Osteoblast (primary cell): ENCODE measurements at regions not wholly inside any gene's neighbourhood (a gene's known extent, or its start where the extent isn't known, plus 50 kb on each side); places are given as distances from the start of the nearest gene placed in this dataset.

Source experiments
- DNase-seq: peaks from one replicate; pipeline ENCODE4 v3.0.0; 2011; ENCODE audit warnings: low spot score, mixed read lengths; ENCODE audit not compliant: insufficient read length; ENCODE audit errors: missing footprints
- H2AFZ ChIP-seq: 2 replicates; pipeline ENCODE4 v1.6.0; 2011; ENCODE audit warnings: mild to moderate bottlenecking, low read length
- H3K27ac ChIP-seq: 2 replicates; pipeline ENCODE4 v1.5.1; 2011; ENCODE audit warnings: mild to moderate bottlenecking, low read depth, low read length, moderate library complexity
- H3K27me3 ChIP-seq: 2 replicates; pipeline ENCODE4 v1.6.0; 2012; ENCODE audit warnings: mild to moderate bottlenecking, control low read depth, inconsistent platforms, low read length, moderate library complexity; ENCODE audit not compliant: insufficient read depth
- H3K36me3 ChIP-seq: 2 replicates; pipeline ENCODE4 v1.5.1; 2011; ENCODE audit warnings: mild to moderate bottlenecking, low read length, control low read depth, moderate library complexity; ENCODE audit not compliant: insufficient read depth
- H3K4me1 ChIP-seq: 2 replicates; pipeline ENCODE4 v1.5.1; 2011; ENCODE audit warnings: mild to moderate bottlenecking, low read length, control low read depth, moderate library complexity; ENCODE audit not compliant: insufficient read depth
- H3K4me2 ChIP-seq: 2 replicates; pipeline ENCODE4 v1.6.0; 2011; ENCODE audit warnings: mild to moderate bottlenecking, low read length; ENCODE audit not compliant: insufficient read depth
- H3K4me3 ChIP-seq: fragments of 200-600 bp; sonication (generic); 3 replicates; pipeline ENCODE4 v1.5.1; 2012; ENCODE audit warnings: mild to moderate bottlenecking, low read length, inconsistent platforms; ENCODE audit not compliant: insufficient read depth
- H3K79me2 ChIP-seq: 2 replicates; pipeline ENCODE4 v1.6.0; 2012; ENCODE audit warnings: mild to moderate bottlenecking, low read length, control low read depth, inconsistent platforms; ENCODE audit not compliant: insufficient read depth
- H3K9me3 ChIP-seq: 2 replicates; pipeline ENCODE4 v1.5.1; 2011; ENCODE audit warnings: low read depth, low read length, control low read depth
- H4K20me1 ChIP-seq: 2 replicates; pipeline ENCODE4 v1.6.0; 2012; ENCODE audit warnings: mild to moderate bottlenecking, low read length, control low read depth; ENCODE audit not compliant: insufficient read depth
- CTCF ChIP-seq: IDR thresholded peaks from 2 replicates; pipeline ENCODE4 v1.5.1; 2011; ENCODE audit warnings: mild to moderate bottlenecking, low read depth, low read length, moderate library complexity; ENCODE audit errors: extremely low read depth

- Histone ChIP-seq H3K4me1 (no peaks in the 10 kb centered on the region), H2AFZ (no peak overlapping the region), H3K36me3 (no peaks in the 10 kb centered on the region), H3K9me3 (no peaks in the 10 kb centered on the region), H3K27me3 (no peaks in the 10 kb centered on the region), H3K4me2 (no peak overlapping the region), H3K27ac (no peak overlapping the region), H3K4me3 (no peak overlapping the region), H4K20me1 (no peaks in the 10 kb centered on the region), H3K79me2 (no peaks in the 10 kb centered on the region)
- TF ChIP-seq CTCF = no peak
- no peak for DNase-seq
Observed at GRCh38 chr9:1951446-1951845, 63.7 kb upstream of the SMARCA2 start.

GRCh38 chr9:1952001-1952400 is 63.1 kb upstream of the SMARCA2 start:
- H3K9me3 ChIP-seq = no peaks in the 10 kb centered on the region
- DNase-seq = no peak
- no peak overlapping the region for H3K27ac ChIP-seq
- no peaks in the 10 kb centered on the region for H3K27me3 ChIP-seq
- H3K4me3 ChIP-seq = no peak overlapping the region
- H4K20me1 ChIP-seq = no peaks in the 10 kb centered on the region
- no peak for TF ChIP-seq CTCF
- no peaks in the 10 kb centered on the region for H3K79me2 ChIP-seq
- H3K4me1 ChIP-seq = no peaks in the 10 kb centered on the region
- no peak overlapping the region for H3K4me2 ChIP-seq
- no peak overlapping the region for H2AFZ ChIP-seq
- no peaks in the 10 kb centered on the region for H3K36me3 ChIP-seq

DNA sequence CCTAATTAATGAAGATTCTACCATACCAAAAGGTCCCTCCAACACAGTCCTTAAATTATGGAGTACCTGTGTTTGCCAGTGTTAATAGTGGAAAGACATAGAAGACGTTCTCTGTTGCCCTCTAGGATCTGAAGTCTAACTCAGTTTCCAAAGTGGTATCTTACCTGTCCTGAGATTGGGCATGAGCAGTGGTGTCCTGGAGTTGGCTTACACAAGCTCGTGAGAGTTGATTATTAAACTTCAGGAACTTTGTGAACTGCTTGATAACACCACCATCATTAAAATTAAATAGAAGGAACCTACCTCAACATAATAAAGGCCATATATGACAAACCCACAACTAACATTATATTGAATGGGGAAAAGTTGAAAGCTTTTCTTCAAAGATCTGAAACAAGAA is 60.9 kb upstream of the SMARCA2 start:
- no peak for TF ChIP-seq CTCF
- Histone ChIP-seq H3K79me2 (no peaks in the 10 kb centered on the region), H3K4me2 (no peak overlapping the region), H3K27ac (no peak overlapping the region), H3K4me3 (no peak overlapping the region), H3K36me3 (no peaks in the 10 kb centered on the region), H2AFZ (no peak overlapping the region), H3K9me3 (no peaks in the 10 kb centered on the region), H3K4me1 (no peaks in the 10 kb centered on the region), H3K27me3 (no peaks in the 10 kb centered on the region), H4K20me1 (no peaks in the 10 kb centered on the region)
- DNase-seq = no peak

DNA sequence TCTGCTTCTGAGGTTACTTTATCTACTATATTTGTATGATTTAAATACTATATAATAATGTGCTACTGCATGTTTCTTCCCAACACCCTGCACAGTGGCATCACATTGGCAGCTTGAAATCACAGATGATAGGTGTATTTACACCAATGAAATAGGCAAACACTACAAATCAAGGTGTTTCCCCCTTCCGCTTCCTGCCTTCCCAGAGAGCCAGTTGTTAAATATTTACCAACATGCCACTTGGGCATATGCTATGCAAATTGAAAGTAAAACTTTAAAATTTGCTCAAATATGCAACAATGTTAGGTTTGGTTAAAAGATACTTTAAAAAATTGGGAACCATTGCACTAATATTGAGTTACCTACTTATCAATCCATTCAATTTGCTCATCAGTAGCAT is 58.2 kb upstream of the SMARCA2 start:
- H3K4me2 ChIP-seq = no peak overlapping the region
- TF ChIP-seq CTCF = no peak
- no peak for DNase-seq

More for the DNA sequence above, 58.2 kb upstream of the SMARCA2 start:
- no peaks in the 10 kb centered on the region for H3K36me3 ChIP-seq
- H2AFZ ChIP-seq = no peak overlapping the region
- H4K20me1 ChIP-seq = no peaks in the 10 kb centered on the region
- H3K4me1 ChIP-seq = no peaks in the 10 kb centered on the region
- H3K79me2 ChIP-seq = no peaks in the 10 kb centered on the region
- no peaks in the 10 kb centered on the region for H3K27me3 ChIP-seq
- no peak overlapping the region for H3K4me3 ChIP-seq
- H3K27ac ChIP-seq = no peak overlapping the region
- no peaks in the 10 kb centered on the region for H3K9me3 ChIP-seq
